ENCODE measurements at regions not wholly inside any gene's neighbourhood (a gene's known extent, or its start where the extent isn't known, plus 50 kb on each side); places are given as distances from the start of the nearest gene placed in this dataset.

DNA sequence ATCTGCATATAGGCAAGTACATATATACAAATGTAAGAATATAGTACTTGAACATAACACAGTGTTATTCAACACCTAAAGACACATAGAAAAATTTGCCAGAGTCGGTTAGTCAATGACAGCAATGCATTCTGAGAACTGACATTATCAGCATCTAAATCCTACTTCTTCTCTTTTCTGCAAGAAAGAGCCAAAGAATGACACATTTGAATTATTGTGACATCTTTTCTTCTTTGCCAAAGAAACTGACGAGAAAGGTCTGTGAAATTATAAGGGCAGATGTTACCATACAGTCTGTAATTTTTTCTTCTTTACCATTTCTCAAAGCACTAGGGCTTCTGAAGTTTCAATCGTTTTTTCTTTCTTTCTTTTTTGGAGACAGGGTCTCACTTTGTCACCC lies 350.9 kb upstream of the NBEA start:
- no peak for DNase-seq (ENCODE audit: low read depth in 1 of 2, low spot score in 1 of 2)
- Histone ChIP-seq H3K27me3 (ENCODE audit: insufficient read depth, poor library complexity, severe bottlenecking) (no peaks in the 10 kb centered on the region), H3K27ac (replicated peaks) (no peak overlapping the region), H3K4me3 (replicated peaks; ENCODE audit: insufficient read depth, low read length) (no peak overlapping the region)
- no peak for TF ChIP-seq GABPA (IDR thresholded peaks at IDR 0.05; ENCODE audit: low read depth)
- TF ChIP-seq, protein P1, sequence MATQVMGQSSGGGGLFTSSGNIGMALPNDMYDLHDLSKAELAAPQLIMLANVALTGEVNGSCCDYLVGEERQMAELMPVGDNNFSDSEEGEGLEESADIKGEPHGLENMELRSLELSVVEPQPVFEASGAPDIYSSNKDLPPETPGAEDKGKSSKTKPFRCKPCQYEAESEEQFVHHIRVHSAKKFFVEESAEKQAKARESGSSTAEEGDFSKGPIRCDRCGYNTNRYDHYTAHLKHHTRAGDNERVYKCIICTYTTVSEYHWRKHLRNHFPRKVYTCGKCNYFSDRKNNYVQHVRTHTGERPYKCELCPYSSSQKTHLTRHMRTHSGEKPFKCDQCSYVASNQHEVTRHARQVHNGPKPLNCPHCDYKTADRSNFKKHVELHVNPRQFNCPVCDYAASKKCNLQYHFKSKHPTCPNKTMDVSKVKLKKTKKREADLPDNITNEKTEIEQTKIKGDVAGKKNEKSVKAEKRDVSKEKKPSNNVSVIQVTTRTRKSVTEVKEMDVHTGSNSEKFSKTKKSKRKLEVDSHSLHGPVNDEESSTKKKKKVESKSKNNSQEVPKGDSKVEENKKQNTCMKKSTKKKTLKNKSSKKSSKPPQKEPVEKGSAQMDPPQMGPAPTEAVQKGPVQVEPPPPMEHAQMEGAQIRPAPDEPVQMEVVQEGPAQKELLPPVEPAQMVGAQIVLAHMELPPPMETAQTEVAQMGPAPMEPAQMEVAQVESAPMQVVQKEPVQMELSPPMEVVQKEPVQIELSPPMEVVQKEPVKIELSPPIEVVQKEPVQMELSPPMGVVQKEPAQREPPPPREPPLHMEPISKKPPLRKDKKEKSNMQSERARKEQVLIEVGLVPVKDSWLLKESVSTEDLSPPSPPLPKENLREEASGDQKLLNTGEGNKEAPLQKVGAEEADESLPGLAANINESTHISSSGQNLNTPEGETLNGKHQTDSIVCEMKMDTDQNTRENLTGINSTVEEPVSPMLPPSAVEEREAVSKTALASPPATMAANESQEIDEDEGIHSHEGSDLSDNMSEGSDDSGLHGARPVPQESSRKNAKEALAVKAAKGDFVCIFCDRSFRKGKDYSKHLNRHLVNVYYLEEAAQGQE (IDR thresholded peaks at IDR 0.05; ENCODE audit: insufficient replicate concordance, low read depth) = no peak
- TF ChIP-seq POLR2AphosphoS5 (IDR thresholded peaks at IDR 0.05; ENCODE audit: low read depth) = no peak
- no peak for TF ChIP-seq SPI1 (IDR thresholded peaks at IDR 0.05; ENCODE audit: borderline replicate concordance, low read depth)
- TF ChIP-seq, protein P2, sequence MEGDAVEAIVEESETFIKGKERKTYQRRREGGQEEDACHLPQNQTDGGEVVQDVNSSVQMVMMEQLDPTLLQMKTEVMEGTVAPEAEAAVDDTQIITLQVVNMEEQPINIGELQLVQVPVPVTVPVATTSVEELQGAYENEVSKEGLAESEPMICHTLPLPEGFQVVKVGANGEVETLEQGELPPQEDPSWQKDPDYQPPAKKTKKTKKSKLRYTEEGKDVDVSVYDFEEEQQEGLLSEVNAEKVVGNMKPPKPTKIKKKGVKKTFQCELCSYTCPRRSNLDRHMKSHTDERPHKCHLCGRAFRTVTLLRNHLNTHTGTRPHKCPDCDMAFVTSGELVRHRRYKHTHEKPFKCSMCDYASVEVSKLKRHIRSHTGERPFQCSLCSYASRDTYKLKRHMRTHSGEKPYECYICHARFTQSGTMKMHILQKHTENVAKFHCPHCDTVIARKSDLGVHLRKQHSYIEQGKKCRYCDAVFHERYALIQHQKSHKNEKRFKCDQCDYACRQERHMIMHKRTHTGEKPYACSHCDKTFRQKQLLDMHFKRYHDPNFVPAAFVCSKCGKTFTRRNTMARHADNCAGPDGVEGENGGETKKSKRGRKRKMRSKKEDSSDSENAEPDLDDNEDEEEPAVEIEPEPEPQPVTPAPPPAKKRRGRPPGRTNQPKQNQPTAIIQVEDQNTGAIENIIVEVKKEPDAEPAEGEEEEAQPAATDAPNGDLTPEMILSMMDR (IDR thresholded peaks at IDR 0.05; ENCODE audit: insufficient read depth, low read length) = no peak

DNA sequence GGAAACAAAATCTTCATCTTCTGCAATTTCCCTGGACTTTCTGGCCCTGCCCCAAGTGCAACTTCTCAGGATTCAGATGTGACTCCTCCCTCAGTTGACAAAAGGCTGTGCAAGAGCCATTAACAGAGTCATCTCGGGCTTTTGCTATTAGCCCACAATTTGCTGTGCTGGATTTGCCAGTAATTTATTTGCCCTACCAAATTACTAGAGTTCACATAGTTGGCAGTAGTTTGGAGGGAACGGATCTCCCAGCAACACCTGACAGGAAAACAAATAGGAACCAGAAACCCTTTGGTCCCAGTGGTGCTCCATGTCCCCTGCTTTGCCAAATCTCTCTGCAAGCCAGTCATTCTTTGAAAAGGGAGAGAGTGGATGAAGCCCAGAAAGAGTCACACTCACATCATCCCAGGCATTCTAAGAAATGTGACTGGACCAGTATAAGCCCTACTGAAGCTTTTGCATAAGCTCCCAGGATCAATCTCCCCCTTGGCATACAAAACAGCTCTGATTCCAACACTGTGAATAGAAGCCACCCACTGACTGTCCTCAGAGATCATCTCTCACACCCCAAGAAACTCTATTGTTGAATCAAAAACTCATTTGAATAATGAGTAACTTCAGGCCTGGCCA lies 350.1 kb upstream of the NBEA start:
- Histone ChIP-seq H3K4me3 (replicated peaks; ENCODE audit: insufficient read depth, low read length) (no peak overlapping the region), H3K27ac (replicated peaks) (no peak overlapping the region), H3K27me3 (ENCODE audit: insufficient read depth, poor library complexity, severe bottlenecking) (no peaks in the 10 kb centered on the region)
- TF ChIP-seq, protein P1 (IDR thresholded peaks at IDR 0.05; ENCODE audit: insufficient replicate concordance, low read depth) = no peak
- no peak for TF ChIP-seq GABPA (IDR thresholded peaks at IDR 0.05; ENCODE audit: low read depth)
- TF ChIP-seq POLR2AphosphoS5 (IDR thresholded peaks at IDR 0.05; ENCODE audit: low read depth) = no peak
- TF ChIP-seq, protein P2 (IDR thresholded peaks at IDR 0.05; ENCODE audit: insufficient read depth, low read length) = no peak
- TF ChIP-seq SPI1 (IDR thresholded peaks at IDR 0.05; ENCODE audit: borderline replicate concordance, low read depth) = no peak
- DNase-seq (ENCODE audit: low read depth in 1 of 2, low spot score in 1 of 2) = no peak

DNA sequence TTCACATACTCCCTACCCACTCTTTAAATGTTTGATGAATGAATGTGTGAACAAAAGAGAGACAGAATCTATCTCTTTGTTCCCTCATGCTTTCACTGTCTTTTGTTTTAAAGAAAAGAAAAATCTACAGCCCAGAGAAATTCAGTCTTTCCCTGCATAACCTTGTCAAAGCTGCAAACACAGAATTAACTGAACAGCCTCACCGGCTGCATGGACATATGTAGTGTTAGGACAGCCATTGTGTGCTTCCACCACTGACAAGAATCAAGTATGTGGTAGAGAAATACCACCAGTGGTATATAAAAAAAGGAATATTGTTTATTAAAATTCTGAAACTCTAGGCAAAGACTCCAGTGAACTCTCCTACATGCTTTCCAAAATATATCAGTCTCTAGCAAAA lies 348.4 kb upstream of the NBEA start:
- TF ChIP-seq, protein P2 (IDR thresholded peaks at IDR 0.05; ENCODE audit: insufficient read depth, low read length) = no peak
- no peak for TF ChIP-seq GABPA (IDR thresholded peaks at IDR 0.05; ENCODE audit: low read depth)
- TF ChIP-seq POLR2AphosphoS5 (IDR thresholded peaks at IDR 0.05; ENCODE audit: low read depth) = no peak
- Histone ChIP-seq H3K27ac (replicated peaks) (no peak overlapping the region), H3K27me3 (ENCODE audit: insufficient read depth, poor library complexity, severe bottlenecking) (no peaks in the 10 kb centered on the region), H3K4me3 (replicated peaks; ENCODE audit: insufficient read depth, low read length) (no peak overlapping the region)
- no peak for DNase-seq (ENCODE audit: low read depth in 1 of 2, low spot score in 1 of 2)

DNA sequence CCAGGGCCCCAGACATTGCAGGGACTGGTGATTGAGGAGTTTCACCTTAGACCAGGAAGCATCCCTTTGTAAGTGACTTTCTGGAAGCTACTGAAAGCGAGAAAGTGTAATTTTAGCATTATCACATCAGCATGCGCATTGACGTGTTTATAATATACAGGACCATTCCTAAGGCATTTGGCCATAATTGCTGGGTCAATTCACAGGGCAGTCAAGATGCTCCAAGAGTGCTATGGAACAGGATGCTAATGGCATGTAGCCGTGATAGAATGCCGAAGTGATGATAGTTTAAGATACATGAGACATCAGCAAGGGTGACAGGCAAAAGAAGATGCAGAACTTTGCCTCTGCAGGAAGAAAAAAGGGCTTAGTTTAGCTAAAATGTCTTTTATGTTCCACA lies 347.6 kb upstream of the NBEA start:
- DNase-seq (ENCODE audit: low read depth in 1 of 2, low spot score in 1 of 2) = no peak
- no peak overlapping the region for H3K27ac ChIP-seq (replicated peaks)
- no peak overlapping the region for H3K4me3 ChIP-seq (replicated peaks; ENCODE audit: insufficient read depth, low read length)
- H3K27me3 ChIP-seq (ENCODE audit: insufficient read depth, poor library complexity, severe bottlenecking) = no peaks in the 10 kb centered on the region
- TF ChIP-seq POLR2AphosphoS5 (IDR thresholded peaks at IDR 0.05; ENCODE audit: low read depth) (no peak), SPI1 (IDR thresholded peaks at IDR 0.05; ENCODE audit: borderline replicate concordance, low read depth) (no peak), GABPA (IDR thresholded peaks at IDR 0.05; ENCODE audit: low read depth) (no peak)
- TF ChIP-seq, protein P2 (IDR thresholded peaks at IDR 0.05; ENCODE audit: insufficient read depth, low read length) = no peak
- TF ChIP-seq, protein P1 (IDR thresholded peaks at IDR 0.05; ENCODE audit: insufficient replicate concordance, low read depth) = no peak

All from HL-60 (cell line).